Suprapubic skin (tissue), 3 donors: ENCODE measurements at regions not wholly inside any gene's neighbourhood (a gene's known extent, or its start where the extent isn't known, plus 50 kb on each side); places are given as distances from the start of the nearest gene placed in this dataset.

Experiments
- CTCF ChIP-seq, 2 donors: fragments of 200-600 bp in 1 of 2; fragments of 450-650 bp in 1 of 2; sonication (generic) in 1 of 2; IDR thresholded peaks; one replicate each; pipeline ENCODE4 v1.5.1; 2016 to 2019; ENCODE audit warnings: antibody characterized with exemption in 2 of 2, mild to moderate bottlenecking in 1 of 2, moderate library complexity in 1 of 2
- EP300 ChIP-seq: sonication (generic); formaldehyde crosslinking; IDR thresholded peaks from one replicate; pipeline ENCODE4 v1.6.1; 2017; ENCODE audit warnings: antibody characterized with exemption
- POLR2A ChIP-seq, 2 donors: fragments of 450-650 bp; IDR thresholded peaks; one replicate each; pipeline ENCODE4 v1.6.1; 2017; ENCODE audit warnings: antibody characterized with exemption in 2 of 2, mild to moderate bottlenecking in 2 of 2, moderate library complexity in 2 of 2

- no peak for TF ChIP-seq POLR2A (IDR thresholded peaks at IDR 0.05)
- TF ChIP-seq CTCF (IDR thresholded peaks at IDR 0.05), result no peak
- TF ChIP-seq EP300, result no peak
Observed at GRCh38 chr9:24616863-24617262, 71.2 kb upstream of the IZUMO3 start.
